Activated CD4-positive, alpha-beta T cell treated with anti-CD3 and anti-CD28 coated beads for 1 hour (primary cell): ENCODE measurements at regions not wholly inside any gene's neighbourhood (a gene's known extent, or its start where the extent isn't known, plus 50 kb on each side); places are given as distances from the start of the nearest gene placed in this dataset.

Source experiments
- DNase-seq: peaks from one replicate; pipeline ENCODE4 v3.0.0-alpha.2; 2020

GRCh38 chr18:38963943-38964660 is 1398.5 kb upstream of the CELF4 start:
- no peak for DNase-seq

- DNase-seq: no peak
Observed at GRCh38 chr18:38961880-38962279, 1396.3 kb upstream of the CELF4 start.

- no peak for DNase-seq
Observed at GRCh38 chr18:38957736-38958135, 1392.1 kb upstream of the CELF4 start.

- DNase-seq: no peak
Observed at GRCh38 chr18:38956068-38956467, 1390.5 kb upstream of the CELF4 start.

GRCh38 chr18:38951633-38952032 is 1386.0 kb upstream of the CELF4 start:
- DNase-seq: no peak

- DNase-seq: no peak
Observed at GRCh38 chr18:38948436-38948835, 1382.8 kb upstream of the CELF4 start.

- DNase-seq: no peak
Observed at GRCh38 chr18:38944446-38945024, 1378.9 kb upstream of the CELF4 start.

- DNase-seq: no peak
Observed at GRCh38 chr18:38941711-38942561, 1376.3 kb upstream of the CELF4 start.

- peak; percentile 19 for DNase-seq
Observed at GRCh38 chr18:38940863-38941531, 1375.4 kb upstream of the CELF4 start.

- no peak for DNase-seq
Observed at GRCh38 chr18:38940475-38940862, 1374.9 kb upstream of the CELF4 start.

GRCh38 chr18:38933910-38934510 is 1368.4 kb upstream of the CELF4 start:
- no peak for DNase-seq

- DNase-seq: no peak
Observed at GRCh38 chr18:38933322-38933721, 1367.7 kb upstream of the CELF4 start.

- DNase-seq: no peak
Observed at GRCh38 chr18:38932752-38933151, 1367.2 kb upstream of the CELF4 start.

- DNase-seq: no peak
Observed at GRCh38 chr18:38931754-38932050, 1366.1 kb upstream of the CELF4 start.

- no peak for DNase-seq
Observed at GRCh38 chr18:38930881-38931753, 1365.5 kb upstream of the CELF4 start.

- no peak for DNase-seq
Observed at GRCh38 chr18:38923540-38923939, 1357.9 kb upstream of the CELF4 start.

GRCh38 chr18:38923126-38923525 is 1357.5 kb upstream of the CELF4 start:
- no peak for DNase-seq

- DNase-seq: no peak
Observed at GRCh38 chr18:38909972-38910371, 1344.4 kb upstream of the CELF4 start.

- no peak for DNase-seq
Observed at GRCh38 chr18:38902796-38903195, 1337.2 kb upstream of the CELF4 start.

- no peak for DNase-seq
Observed at GRCh38 chr18:38900445-38900844, 1334.8 kb upstream of the CELF4 start.

GRCh38 chr18:38900031-38900430 is 1334.4 kb upstream of the CELF4 start:
- no peak for DNase-seq

- DNase-seq: no peak
Observed at GRCh38 chr18:38899252-38899651, 1333.7 kb upstream of the CELF4 start.
